PC-3 (cell line): ENCODE measurements at regions not wholly inside any gene's neighbourhood (a gene's known extent, or its start where the extent isn't known, plus 50 kb on each side); places are given as distances from the start of the nearest gene placed in this dataset.

ENCODE experiments used
- ATAC-seq: fragments of 200-7000 bp; cut with Tn5 transposase; 2 replicates; pipeline ENCODE4 v1.9.1; 2020; ENCODE audit warnings: mild to moderate bottlenecking, moderate library complexity
- BruUV-seq: library from RNA; stranded (reverse); fragments of 400-500 nt; replicated peaks from 2 replicates; lab custom pipeline; 2021; lab: Mats Ljungman, UMichigan
- CTCF ChIA-PET: fragments of 300-600 bp; sonication (Branson Sonifier 250); formaldehyde crosslinking; loops from one replicate; lab custom pipeline; 2022; ENCODE audit warnings: antibody characterized with exemption; lab: Charles Lee
- POLR2A ChIA-PET: fragments of 300-600 bp; sonication (Branson Sonifier 250); formaldehyde crosslinking; loops from one replicate; lab custom pipeline; 2022; ENCODE audit warnings: antibody characterized with exemption; ENCODE audit not compliant: unreplicated experiment; lab: Charles Lee
- DNase-seq: peaks from one replicate; pipeline ENCODE4 v3.0.0-alpha.2; 2015
- H2AFZ ChIP-seq: fragments of 300-600 bp; sonication (generic); 2 replicates; pipeline ENCODE4 v1.6.0; 2016; ENCODE audit warnings: antibody characterized with exemption, low read length
- H3F3A ChIP-seq: fragments of 300-600 bp; sonication (generic); one replicate; pipeline ENCODE4 v1.6.0; 2017; ENCODE audit warnings: antibody characterized with exemption, low read length, control low read depth, mild to moderate bottlenecking; ENCODE audit not compliant: unreplicated experiment
- H3K27ac ChIP-seq: fragments of 300-600 bp; sonication (generic); 2 replicates; pipeline ENCODE4 v1.5.1; 2016; ENCODE audit warnings: mild to moderate bottlenecking, low read length
- H3K27me3 ChIP-seq: fragments of 300-600 bp; sonication (generic); 2 replicates; pipeline ENCODE4 v1.6.1; 2016; ENCODE audit warnings: low read length, mixed read lengths
- H3K36me3 ChIP-seq: fragments of 300-600 bp; sonication (generic); 2 replicates; pipeline ENCODE4 v1.6.1; 2016; ENCODE audit warnings: low read depth, mixed run types, low read length, mixed read lengths
- H3K4me1 ChIP-seq: fragments of 300-600 bp; sonication (generic); 2 replicates; pipeline ENCODE4 v1.5.1; 2016; ENCODE audit warnings: low read length; ENCODE audit not compliant: insufficient read depth
- H3K4me2 ChIP-seq: fragments of 300-600 bp; sonication (generic); 2 replicates; pipeline ENCODE4 v1.6.0; 2016; ENCODE audit warnings: low read length
- H3K4me3 ChIP-seq: fragments of 300-600 bp; sonication (generic); 2 replicates; pipeline ENCODE4 v1.5.1; 2016; ENCODE audit warnings: mild to moderate bottlenecking, low read length, mixed read lengths
- H3K79me2 ChIP-seq: fragments of 300-600 bp; sonication (generic); 2 replicates; pipeline ENCODE4 v1.6.1; 2017; ENCODE audit warnings: low read length, mixed read lengths
- H3K9ac ChIP-seq: fragments of 300-600 bp; sonication (generic); 2 replicates; pipeline ENCODE4 v1.6.0; 2016; ENCODE audit warnings: mild to moderate bottlenecking, low read length
- H3K9me2 ChIP-seq: fragments of 300-600 bp; sonication (generic); replicated peaks from 2 replicates; pipeline ENCODE4 v1.6.1; 2016; ENCODE audit warnings: mixed run types, low read length, mixed read lengths
- H3K9me3 ChIP-seq: fragments of 300-600 bp; sonication (generic); 2 replicates; pipeline ENCODE4 v1.6.1; 2016; ENCODE audit warnings: low read length, mixed read lengths
- H4K20me1 ChIP-seq: fragments of 300-600 bp; sonication (generic); 2 replicates; pipeline ENCODE4 v1.6.1; 2016; ENCODE audit warnings: low read length, mixed read lengths
- CTCF ChIP-seq: fragments of 300-600 bp; sonication (generic); conservative IDR thresholded peaks from 2 replicates; pipeline ENCODE4 v1.5.1; 2017; ENCODE audit warnings: antibody characterized with exemption, low read depth, mild to moderate bottlenecking, low read length
- EZH2 ChIP-seq: fragments of 300-600 bp; sonication (generic); IDR thresholded peaks from one replicate; pipeline ENCODE4 v1.6.1; 2017; ENCODE audit warnings: antibody characterized with exemption, mild to moderate bottlenecking, low read length; ENCODE audit not compliant: unreplicated experiment
- EZH2phosphoT487 ChIP-seq: fragments of 300-600 bp; sonication (generic); IDR thresholded peaks from 2 replicates; pipeline ENCODE4 v1.6.1; 2018; ENCODE audit warnings: mild to moderate bottlenecking, antibody characterized with exemption, low read length, borderline replicate concordance
- intact Hi-C: fragments of 100-400 bp; cut with micrococcal nuclease; formaldehyde crosslinking; loops from 2 replicates; pipeline ENCODE4 v1.9.0; 2023

- Histone ChIP-seq H3K9me3 (no peaks in the 10 kb centered on the region), H3K4me3 (no peak overlapping the region), H3K9me2 (no peaks in the 10 kb centered on the region), H2AFZ (no peak overlapping the region), H3K79me2 (no peaks in the 10 kb centered on the region), H3K36me3 (no peaks in the 10 kb centered on the region), H3K4me2 (no peak overlapping the region), H4K20me1 (no peaks in the 10 kb centered on the region), H3K9ac (no peak overlapping the region), H3K27me3 (peaks cover 11% of the 10 kb centered on the region; the same call in 1 of the 2 replicates), H3K4me1 (no peaks in the 10 kb centered on the region), H3F3A (no peaks in the 10 kb centered on the region), H3K27ac (no peak overlapping the region)
- DNase-seq (no peak), ATAC-seq (no peak)
- no peak for TF ChIP-seq CTCF
- no peak for TF ChIP-seq EZH2phosphoT487
- TF ChIP-seq EZH2: no peak
- ChIA-PET POLR2A (no interaction called here), CTCF (no interaction called here)
- no TSS peak for BruUV-seq
- intact Hi-C loops: no loop called here
These were observed 138.4 kb upstream of the TWIST2 start for GRCh38 chr2:238709325-238710025.

- Histone ChIP-seq H2AFZ (no peak overlapping the region), H3K79me2 (no peaks in the 10 kb centered on the region), H3K4me2 (no peak overlapping the region), H4K20me1 (no peaks in the 10 kb centered on the region), H3K27me3 (peaks cover 11% of the 10 kb centered on the region; the same call in 1 of the 2 replicates), H3K36me3 (no peaks in the 10 kb centered on the region), H3K4me3 (no peak overlapping the region), H3K9me3 (no peaks in the 10 kb centered on the region), H3F3A (no peaks in the 10 kb centered on the region), H3K4me1 (no peaks in the 10 kb centered on the region), H3K27ac (no peak overlapping the region), H3K9ac (no peak overlapping the region), H3K9me2 (no peaks in the 10 kb centered on the region)
- ChIA-PET CTCF (no interaction called here), POLR2A (no interaction called here)
- no peak for ATAC-seq
- DNase-seq: no peak
- no peak for TF ChIP-seq EZH2phosphoT487
- no peak for TF ChIP-seq CTCF
- TF ChIP-seq EZH2: no peak
- intact Hi-C loops: no loop called here
- BruUV-seq: no TSS peak
These were observed 137.7 kb upstream of the TWIST2 start for GRCh38 chr2:238710032-238710735.

GRCh38 chr2:238710787-238711186 is 137.1 kb upstream of the TWIST2 start:
- H3K9me3 ChIP-seq: no peaks in the 10 kb centered on the region
- no peaks in the 10 kb centered on the region for H4K20me1 ChIP-seq
- DNase-seq (no peak), ATAC-seq (no peak)
- peaks cover 11% of the 10 kb centered on the region; the same call in 1 of the 2 replicates for H3K27me3 ChIP-seq
- H3K27ac ChIP-seq: no peak overlapping the region
- H3K36me3 ChIP-seq: no peaks in the 10 kb centered on the region
- CTCF ChIA-PET: no interaction called here
- no peak overlapping the region for H3K4me3 ChIP-seq
- H3K4me2 ChIP-seq: no peak overlapping the region
- no peaks in the 10 kb centered on the region for H3F3A ChIP-seq
- TF ChIP-seq CTCF (no peak), EZH2phosphoT487 (no peak), EZH2 (no peak)
- H3K9me2 ChIP-seq: no peaks in the 10 kb centered on the region
- H3K9ac ChIP-seq: no peak overlapping the region
- H2AFZ ChIP-seq: no peak overlapping the region
- intact Hi-C loops: no loop called here
- H3K79me2 ChIP-seq: no peaks in the 10 kb centered on the region
- POLR2A ChIA-PET: no interaction called here
- BruUV-seq: no TSS peak
- no peaks in the 10 kb centered on the region for H3K4me1 ChIP-seq
